H9 (cell line): ENCODE measurements at regions not wholly inside any gene's neighbourhood (a gene's known extent, or its start where the extent isn't known, plus 50 kb on each side); places are given as distances from the start of the nearest gene placed in this dataset.

ENCODE experiments used
- DNase-seq: peaks from one replicate; pipeline ENCODE4 v3.0.0-alpha.2; 2017
- H2AFZ ChIP-seq: one replicate; pipeline ENCODE4 v1.6.1; 2013; ENCODE audit warnings: mild to moderate bottlenecking, low read length, control low read depth, moderate library complexity
- H2AK5ac ChIP-seq: 2 replicates; pipeline ENCODE4 v1.6.1; 2013; ENCODE audit warnings: low read length, control low read depth, mixed read lengths; ENCODE audit not compliant: insufficient read length
- H2BK120ac ChIP-seq: one replicate; pipeline ENCODE4 v1.6.1; 2013; ENCODE audit warnings: low read depth, mild to moderate bottlenecking, low read length, control low read depth, inconsistent platforms; ENCODE audit not compliant: poor library complexity, severe bottlenecking
- H2BK12ac ChIP-seq: 2 replicates; pipeline ENCODE4 v1.6.1; 2013; ENCODE audit warnings: low read length, control low read depth, mixed read lengths, low read depth; ENCODE audit not compliant: insufficient read length
- H2BK15ac ChIP-seq: 2 replicates; pipeline ENCODE4 v1.6.1; 2013; ENCODE audit warnings: low read depth, low read length, control low read depth
- H2BK20ac ChIP-seq: one replicate; pipeline ENCODE4 v1.6.1; 2013; ENCODE audit warnings: low read depth, mild to moderate bottlenecking, low read length, control low read depth, inconsistent platforms; ENCODE audit not compliant: poor library complexity, severe bottlenecking
- H2BK5ac ChIP-seq: 2 replicates; pipeline ENCODE4 v1.6.1; 2013; ENCODE audit warnings: low read length, control low read depth, mixed read lengths; ENCODE audit not compliant: insufficient read length
- H3K14ac ChIP-seq: 2 replicates; pipeline ENCODE4 v1.6.1; 2013; ENCODE audit warnings: low read length, control low read depth; ENCODE audit not compliant: insufficient read depth
- H3K18ac ChIP-seq: 2 replicates; pipeline ENCODE4 v1.6.1; 2013; ENCODE audit warnings: low read depth, mild to moderate bottlenecking, mixed read lengths, low read length, control low read depth; ENCODE audit not compliant: insufficient read length
- H3K23ac ChIP-seq: 2 replicates; pipeline ENCODE4 v1.6.1; 2013; ENCODE audit warnings: low read length, control low read depth, mixed read lengths, low read depth; ENCODE audit not compliant: insufficient read length
- H3K23me2 ChIP-seq: 2 replicates; pipeline ENCODE4 v1.6.1; 2013; ENCODE audit warnings: low read depth, mild to moderate bottlenecking, mixed read lengths, low read length, control low read depth; ENCODE audit not compliant: insufficient read length, poor library complexity, severe bottlenecking
- H3K27ac ChIP-seq: 2 replicates; pipeline ENCODE4 v1.5.1; 2013; ENCODE audit warnings: low read length, control low read depth, mixed read lengths, low read depth; ENCODE audit not compliant: insufficient read length
- H3K27me3 ChIP-seq: 2 replicates; pipeline ENCODE4 v1.6.1; 2013; ENCODE audit warnings: low read length, control low read depth, inconsistent platforms; ENCODE audit not compliant: insufficient read depth
- H3K4ac ChIP-seq: 2 replicates; pipeline ENCODE4 v1.6.1; 2013; ENCODE audit warnings: low read depth, mild to moderate bottlenecking, control low read depth, inconsistent platforms, low read length, moderate library complexity
- H3K4me1 ChIP-seq: 2 replicates; pipeline ENCODE4 v1.6.1; 2013; ENCODE audit warnings: low read length, control low read depth, inconsistent platforms; ENCODE audit not compliant: insufficient read depth
- H3K4me2 ChIP-seq: 2 replicates; pipeline ENCODE4 v1.6.1; 2013; ENCODE audit warnings: low read length, control low read depth, mixed read lengths; ENCODE audit not compliant: insufficient read length, insufficient read depth
- H3K56ac ChIP-seq: 2 replicates; pipeline ENCODE4 v1.6.1; 2013; ENCODE audit warnings: low read depth, mild to moderate bottlenecking, mixed read lengths, low read length, control low read depth; ENCODE audit not compliant: insufficient read length
- H3K79me1 ChIP-seq: 2 replicates; pipeline ENCODE4 v1.6.1; 2013; ENCODE audit warnings: low read depth, mild to moderate bottlenecking, moderate library complexity, low read length, control low read depth, inconsistent platforms; ENCODE audit not compliant: insufficient read depth, poor library complexity, severe bottlenecking
- H3K79me2 ChIP-seq: 2 replicates; pipeline ENCODE4 v1.6.1; 2013; ENCODE audit warnings: low read length, control low read depth, inconsistent platforms; ENCODE audit not compliant: insufficient read depth
- H3K9ac ChIP-seq: 2 replicates; pipeline ENCODE4 v1.6.1; 2013; ENCODE audit warnings: low read length, control low read depth, mixed read lengths; ENCODE audit not compliant: insufficient read length; ENCODE audit errors: extremely low read depth
- H3K9me3 ChIP-seq: one replicate; pipeline ENCODE4 v1.6.1; 2013; ENCODE audit warnings: low read depth, low read length, inconsistent platforms; ENCODE audit not compliant: control insufficient read depth
- H3T11ph ChIP-seq: one replicate; pipeline ENCODE4 v1.6.1; 2013; ENCODE audit warnings: mild to moderate bottlenecking, low read length, control low read depth, inconsistent platforms
- H4K20me1 ChIP-seq: one replicate; pipeline ENCODE4 v1.6.1; 2013; ENCODE audit not compliant: control insufficient read depth, insufficient read length, insufficient read depth
- H4K5ac ChIP-seq: 2 replicates; pipeline ENCODE4 v1.6.1; 2013; ENCODE audit warnings: low read depth, mild to moderate bottlenecking, mixed read lengths, low read length, control low read depth; ENCODE audit not compliant: insufficient read length
- H4K8ac ChIP-seq: replicated peaks from 2 replicates; pipeline ENCODE4 v1.6.1; 2013; ENCODE audit warnings: low read length, control low read depth, mixed read lengths, low read depth; ENCODE audit not compliant: insufficient read length
- H4K91ac ChIP-seq: 2 replicates; pipeline ENCODE4 v1.6.1; 2013; ENCODE audit warnings: low read depth, mild to moderate bottlenecking, moderate library complexity, mixed read lengths, low read length, control low read depth; ENCODE audit not compliant: insufficient read length
- H3K27ac Mint-ChIP-seq, 3 experiments: 2 replicates in 2 of 3; 3 replicates in 1 of 3; pipeline ENCODE4 v1.8.0; 2020 to 2021; ENCODE audit warnings: mixed read lengths in 3 of 3, mild to moderate bottlenecking in 1 of 3, moderate library complexity in 1 of 3
- H3K27me3 Mint-ChIP-seq: 2 replicates; pipeline ENCODE4 v1.8.0; 2021; ENCODE audit warnings: low read depth, mild to moderate bottlenecking, moderate library complexity, mixed read lengths
- H3K36me3 Mint-ChIP-seq, 3 experiments: 2 replicates in 2 of 3; 3 replicates in 1 of 3; pipeline ENCODE4 v1.8.0; 2020 to 2021; ENCODE audit warnings: low read depth in 3 of 3, mixed read lengths in 3 of 3; ENCODE audit not compliant: insufficient read depth in 1 of 3
- H3K4me1 Mint-ChIP-seq, 2 experiments: 2 replicates each; pipeline ENCODE4 v1.8.0; 2020; ENCODE audit warnings: mixed read lengths in 2 of 2
- H3K4me3 Mint-ChIP-seq, 2 experiments: 2 replicates in 1 of 2; 3 replicates in 1 of 2; pipeline ENCODE4 v1.8.0; 2020 to 2021; ENCODE audit warnings: mild to moderate bottlenecking in 2 of 2, mixed read lengths in 2 of 2, moderate library complexity in 1 of 2
- H3K9me3 Mint-ChIP-seq, 2 experiments: 2 replicates in 1 of 2; 3 replicates in 1 of 2; pipeline ENCODE4 v1.8.0; 2020; ENCODE audit warnings: mild to moderate bottlenecking in 2 of 2, mixed read lengths in 2 of 2, moderate library complexity in 1 of 2
- CTCF ChIP-seq: fragments of 200-600 bp; sonication (generic); conservative IDR thresholded peaks from 3 replicates; pipeline ENCODE4 v1.8.0; 2021; ENCODE audit warnings: antibody characterized with exemption, mild to moderate bottlenecking
- WGBS: extraction: QIAGEN DNeasy Blood & Tissue Kit; methylation state at CpG from one replicate; pipeline ENCODE4 v1.1.7; 2013; ENCODE audit warnings: missing lambda C conversion rate, low lambda C conversion rate, mixed read lengths; ENCODE audit not compliant: insufficient read length; ENCODE audit errors: extremely low coverage; 5-methylcytosine and 5-hydroxymethylcytosine counted together

- Mint-ChIP-seq H3K36me3 (peaks cover 3 to 13% (median 10%) of the 10 kb centered on the region in 3 experiments), H3K9me3 (peaks cover 11 to 14% of the 10 kb centered on the region in 2 experiments), H3K27ac (no peak overlapping the region), H3K4me3 (no peak overlapping the region), H3K4me1 (no peaks in the 10 kb centered on the region), H3K27me3 (no peaks in the 10 kb centered on the region; the same call in 1 of the 2 replicates)
- no peaks in the 10 kb centered on the region for H3K23me2 ChIP-seq
- H4K5ac ChIP-seq, result no peak overlapping the region
- H3K79me2 ChIP-seq, result no peaks in the 10 kb centered on the region
- no peak for DNase-seq
- H2BK20ac ChIP-seq, result no peak overlapping the region
- no peak overlapping the region for H3K4ac ChIP-seq
- WGBS, result no CpG with 5 or more reads among the region's 2 CpGs
- H4K8ac ChIP-seq, result no peak overlapping the region
- H3K9me3 ChIP-seq, result no peaks in the 10 kb centered on the region
- no peak overlapping the region for H2BK5ac ChIP-seq
- no peak overlapping the region for H3K18ac ChIP-seq
- no peaks in the 10 kb centered on the region for H3K4me1 ChIP-seq
- no peaks in the 10 kb centered on the region for H3K27me3 ChIP-seq
- H3K9ac ChIP-seq, result no peak overlapping the region
- no peak overlapping the region for H2AFZ ChIP-seq
- no peak overlapping the region for H2BK120ac ChIP-seq
- H2AK5ac ChIP-seq, result no peak overlapping the region
- no peak overlapping the region for H4K91ac ChIP-seq
- H2BK12ac ChIP-seq, result no peak overlapping the region
- H3K4me2 ChIP-seq, result no peak overlapping the region
- H3K27ac ChIP-seq, result no peak overlapping the region
- H3T11ph ChIP-seq, result no peak overlapping the region
- H3K23ac ChIP-seq, result no peak overlapping the region
- H3K79me1 ChIP-seq, result no peaks in the 10 kb centered on the region
- TF ChIP-seq CTCF, result no peak
- H3K56ac ChIP-seq, result no peak overlapping the region
- no peaks in the 10 kb centered on the region for H4K20me1 ChIP-seq
- H3K14ac ChIP-seq, result no peak overlapping the region
- no peak overlapping the region for H2BK15ac ChIP-seq
Measured at GRCh38 chr1:239483391-239483790, 97.0 kb downstream of the CHRM3 start.
